ENCODE measurements at regions not wholly inside any gene's neighbourhood (a gene's known extent, or its start where the extent isn't known, plus 50 kb on each side); places are given as distances from the start of the nearest gene placed in this dataset.

DNA sequence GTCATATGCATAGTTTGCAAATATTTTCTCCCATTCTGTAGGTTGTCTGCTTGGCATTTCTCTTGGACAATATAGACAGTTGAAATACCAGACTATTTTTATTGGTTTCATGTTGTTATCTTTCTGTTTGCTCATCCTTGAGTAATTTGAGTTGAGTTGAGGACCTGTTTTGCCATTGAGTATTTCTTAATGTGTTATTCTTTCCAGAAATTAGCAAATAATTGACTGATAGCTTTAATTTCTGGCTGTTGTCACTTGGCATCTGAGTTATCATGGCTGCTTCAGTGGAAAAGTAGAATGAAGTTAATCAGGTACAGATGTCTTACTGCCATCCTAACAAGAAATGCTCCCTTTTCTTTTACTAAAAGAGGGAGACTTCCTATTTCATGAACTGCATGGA lies 264.8 kb upstream of the DUSP10 start:
- H3K27ac ChIP-seq, result no peak overlapping the region
- no peaks in the 10 kb centered on the region for H3K27me3 ChIP-seq (replicated peaks; ENCODE audit: insufficient read depth)
- no peaks in the 10 kb centered on the region for H3K4me1 ChIP-seq (replicated peaks)
- TF ChIP-seq, protein P1, sequence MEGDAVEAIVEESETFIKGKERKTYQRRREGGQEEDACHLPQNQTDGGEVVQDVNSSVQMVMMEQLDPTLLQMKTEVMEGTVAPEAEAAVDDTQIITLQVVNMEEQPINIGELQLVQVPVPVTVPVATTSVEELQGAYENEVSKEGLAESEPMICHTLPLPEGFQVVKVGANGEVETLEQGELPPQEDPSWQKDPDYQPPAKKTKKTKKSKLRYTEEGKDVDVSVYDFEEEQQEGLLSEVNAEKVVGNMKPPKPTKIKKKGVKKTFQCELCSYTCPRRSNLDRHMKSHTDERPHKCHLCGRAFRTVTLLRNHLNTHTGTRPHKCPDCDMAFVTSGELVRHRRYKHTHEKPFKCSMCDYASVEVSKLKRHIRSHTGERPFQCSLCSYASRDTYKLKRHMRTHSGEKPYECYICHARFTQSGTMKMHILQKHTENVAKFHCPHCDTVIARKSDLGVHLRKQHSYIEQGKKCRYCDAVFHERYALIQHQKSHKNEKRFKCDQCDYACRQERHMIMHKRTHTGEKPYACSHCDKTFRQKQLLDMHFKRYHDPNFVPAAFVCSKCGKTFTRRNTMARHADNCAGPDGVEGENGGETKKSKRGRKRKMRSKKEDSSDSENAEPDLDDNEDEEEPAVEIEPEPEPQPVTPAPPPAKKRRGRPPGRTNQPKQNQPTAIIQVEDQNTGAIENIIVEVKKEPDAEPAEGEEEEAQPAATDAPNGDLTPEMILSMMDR (IDR thresholded peaks at IDR 0.05), result no peak
- TF ChIP-seq POLR2A (IDR thresholded peaks at IDR 0.05), result no peak
- TF ChIP-seq POLR2AphosphoS5 (IDR thresholded peaks at IDR 0.05), result peak; percentile 24
- H3K9me3 ChIP-seq, result no peaks in the 10 kb centered on the region
- DNase-seq (ENCODE audit: low spot score), result no peak
- H3K36me3 ChIP-seq, result no peaks in the 10 kb centered on the region
- H3K4me3 ChIP-seq, result no peak overlapping the region
- intact Hi-C loops (cut with DNase I), result no loop called here

DNA sequence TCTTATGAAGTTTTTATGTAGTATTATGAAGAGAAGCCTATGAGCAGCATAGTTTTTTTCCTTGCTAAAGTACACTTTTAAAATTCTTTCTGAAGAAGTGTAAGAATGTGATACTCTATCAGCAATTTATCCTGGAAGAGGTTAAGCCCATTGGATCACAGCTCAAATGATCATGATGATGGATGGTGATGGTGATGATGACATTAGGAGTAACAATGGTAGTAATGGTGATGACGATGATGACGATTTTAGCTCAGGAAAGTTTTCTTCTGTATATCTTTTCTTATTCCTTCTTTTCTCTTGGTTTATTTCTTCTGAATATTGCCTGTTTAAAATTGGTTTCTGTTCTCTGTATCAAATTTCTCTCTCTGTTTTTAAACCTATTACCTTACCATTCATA lies 262.9 kb upstream of the DUSP10 start:
- 95% methylated on average over 2 of the region's 2 CpGs for WGBS
- H3K4me3 ChIP-seq, result no peak overlapping the region
- H3K27ac ChIP-seq, result no peak overlapping the region
- no peaks in the 10 kb centered on the region for H3K4me1 ChIP-seq (replicated peaks)
- intact Hi-C loops (cut with DNase I), result no loop called here
- H3K27me3 ChIP-seq (replicated peaks; ENCODE audit: insufficient read depth), result no peaks in the 10 kb centered on the region
- no peak for DNase-seq (ENCODE audit: low spot score)
- no peaks in the 10 kb centered on the region for H3K36me3 ChIP-seq
- no peak for TF ChIP-seq POLR2A (IDR thresholded peaks at IDR 0.05)
- TF ChIP-seq POLR2AphosphoS5 (IDR thresholded peaks at IDR 0.05), result no peak
- TF ChIP-seq, protein P1 (IDR thresholded peaks at IDR 0.05), result no peak
- no peaks in the 10 kb centered on the region for H3K9me3 ChIP-seq

DNA sequence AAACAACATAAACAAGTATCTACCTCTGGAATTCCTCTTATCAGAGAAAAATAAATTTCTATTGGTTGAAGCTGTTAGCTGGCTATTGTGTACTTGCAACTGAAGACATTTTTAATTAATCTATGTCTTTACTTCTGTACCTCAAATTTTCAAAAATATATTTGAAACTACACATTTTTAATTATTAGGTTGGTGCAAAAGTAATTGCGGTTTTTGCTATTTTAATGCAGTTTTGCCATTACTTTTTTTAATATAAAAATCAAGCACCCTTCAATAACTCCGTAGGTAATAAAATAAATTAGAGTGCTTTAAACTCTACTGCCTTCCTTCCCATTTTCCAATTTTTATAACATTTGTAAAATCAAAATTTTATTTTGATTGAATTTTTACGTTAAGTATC lies 262.1 kb upstream of the DUSP10 start:
- intact Hi-C loops (cut with DNase I), result no loop called here
- TF ChIP-seq POLR2AphosphoS5 (IDR thresholded peaks at IDR 0.05) (no peak), POLR2A (IDR thresholded peaks at IDR 0.05) (no peak)
- TF ChIP-seq, protein P1 (IDR thresholded peaks at IDR 0.05), result no peak
- Histone ChIP-seq H3K36me3 (no peaks in the 10 kb centered on the region), H3K9me3 (no peaks in the 10 kb centered on the region), H3K4me1 (replicated peaks) (no peaks in the 10 kb centered on the region), H3K27me3 (replicated peaks; ENCODE audit: insufficient read depth) (no peaks in the 10 kb centered on the region), H3K4me3 (no peak overlapping the region), H3K27ac (no peak overlapping the region)
- WGBS, result 59% methylated on average over 3 of the region's 3 CpGs
- DNase-seq (ENCODE audit: low spot score), result no peak

DNA sequence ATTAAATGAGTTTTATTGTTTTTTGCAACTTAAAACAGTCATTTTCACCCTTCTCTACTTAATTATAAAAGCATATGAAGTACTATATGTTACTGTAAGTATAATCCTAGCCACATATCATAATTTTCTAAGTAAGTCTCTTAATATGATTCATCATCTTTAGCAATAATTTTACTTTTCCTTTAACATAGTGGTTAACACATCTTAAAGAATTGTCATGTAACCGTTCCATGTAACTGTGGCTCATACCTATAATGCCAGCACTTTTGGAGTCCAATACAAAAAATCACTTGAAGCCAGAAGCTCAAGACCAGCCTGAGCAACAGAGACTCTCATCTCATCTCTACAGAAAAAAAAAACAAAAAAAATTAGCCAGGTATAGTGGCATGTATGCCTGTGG lies 260.6 kb upstream of the DUSP10 start:
- no peak for DNase-seq (ENCODE audit: low spot score)
- no peaks in the 10 kb centered on the region for H3K27me3 ChIP-seq (replicated peaks; ENCODE audit: insufficient read depth)
- H3K27ac ChIP-seq, result no peak overlapping the region
- TF ChIP-seq POLR2AphosphoS5 (IDR thresholded peaks at IDR 0.05) (no peak), POLR2A (IDR thresholded peaks at IDR 0.05) (no peak)
- TF ChIP-seq, protein P1 (IDR thresholded peaks at IDR 0.05), result no peak
- H3K36me3 ChIP-seq, result no peaks in the 10 kb centered on the region
- no peaks in the 10 kb centered on the region for H3K9me3 ChIP-seq
- no peak overlapping the region for H3K4me3 ChIP-seq
- intact Hi-C loops (cut with DNase I), result no loop called here
- H3K4me1 ChIP-seq (replicated peaks), result no peaks in the 10 kb centered on the region
- WGBS, result 93% methylated on average over 1 of the region's 1 CpG

- TF ChIP-seq, protein P1 (IDR thresholded peaks at IDR 0.05), result no peak
- TF ChIP-seq POLR2A (IDR thresholded peaks at IDR 0.05), result no peak
- no peak for TF ChIP-seq POLR2AphosphoS5 (IDR thresholded peaks at IDR 0.05)
- DNase-seq (ENCODE audit: low spot score), result no peak
- Histone ChIP-seq H3K27ac (no peak overlapping the region), H3K36me3 (no peaks in the 10 kb centered on the region), H3K4me3 (no peak overlapping the region), H3K4me1 (replicated peaks) (no peaks in the 10 kb centered on the region), H3K27me3 (replicated peaks; ENCODE audit: insufficient read depth) (no peaks in the 10 kb centered on the region), H3K9me3 (no peaks in the 10 kb centered on the region)
- 92% methylated on average over 3 of the region's 3 CpGs for WGBS
- intact Hi-C loops (cut with DNase I), result no loop called here
Observed at GRCh38 chr1:222000131-222000530, 258.2 kb upstream of the DUSP10 start.

Measured in prostate gland (tissue), 2 donors.